GM10266 (cell line): ENCODE measurements at regions not wholly inside any gene's neighbourhood (a gene's known extent, or its start where the extent isn't known, plus 50 kb on each side); places are given as distances from the start of the nearest gene placed in this dataset.
A peak's percentile ranks its signal among the peaks of the same experiment; 100 is the strongest.

Experiments used
- DNase-seq: peaks from one replicate; pipeline ENCODE4 v3.0.0; 2012; ENCODE audit errors: extremely low spot score
- CTCF ChIP-seq: IDR thresholded peaks from 2 replicates; pipeline ENCODE4 v1.5.1; 2012; ENCODE audit warnings: mild to moderate bottlenecking, low read depth; ENCODE audit not compliant: control insufficient read depth, insufficient read depth; ENCODE audit errors: missing control alignments

DNA sequence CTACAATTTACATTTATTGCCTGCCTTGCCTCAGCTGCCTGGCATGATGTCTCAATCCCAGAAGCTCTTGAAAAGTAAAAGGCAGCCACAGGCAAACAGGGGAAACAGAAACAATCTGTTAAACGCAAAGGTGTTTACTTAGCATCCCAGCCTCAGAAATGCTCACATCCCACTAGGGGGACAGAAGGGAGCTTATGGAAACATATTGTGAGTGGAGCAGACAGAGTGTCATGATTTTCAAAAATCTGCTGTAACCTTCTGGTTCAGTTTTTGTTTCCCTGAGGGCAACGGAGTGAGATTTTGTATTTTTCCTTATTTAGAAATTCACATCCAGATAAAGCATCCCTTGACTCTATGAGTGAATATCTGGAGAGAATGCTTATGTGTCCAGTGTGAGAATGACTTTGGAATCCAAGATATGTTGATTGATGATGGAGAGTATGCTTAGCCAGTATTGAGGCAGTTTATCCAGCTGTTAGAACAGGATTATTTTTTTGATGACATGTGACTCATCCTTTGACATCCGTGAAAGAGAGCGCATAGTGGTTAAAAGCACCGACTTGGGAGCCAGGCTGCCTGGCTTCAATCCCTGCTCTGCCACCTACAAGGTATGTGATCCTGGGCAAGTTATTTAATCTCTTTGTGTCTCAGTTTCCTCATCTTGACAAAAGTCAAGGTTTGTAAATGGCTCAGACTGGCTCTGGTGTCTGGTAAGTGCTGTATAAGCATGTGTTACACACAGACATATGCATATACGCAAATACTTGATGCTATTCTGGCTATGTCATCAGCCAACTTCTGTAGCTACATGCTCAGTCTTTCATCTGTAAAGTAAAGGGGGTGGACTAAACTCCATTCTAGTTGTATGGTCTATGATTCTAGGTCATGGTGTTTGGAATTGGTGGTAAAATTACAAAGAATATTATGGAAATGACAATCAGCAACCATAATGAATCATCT is 381.2 kb downstream of the RAPGEF2 start:
- DNase-seq: no peak
- no peak for TF ChIP-seq CTCF

DNA sequence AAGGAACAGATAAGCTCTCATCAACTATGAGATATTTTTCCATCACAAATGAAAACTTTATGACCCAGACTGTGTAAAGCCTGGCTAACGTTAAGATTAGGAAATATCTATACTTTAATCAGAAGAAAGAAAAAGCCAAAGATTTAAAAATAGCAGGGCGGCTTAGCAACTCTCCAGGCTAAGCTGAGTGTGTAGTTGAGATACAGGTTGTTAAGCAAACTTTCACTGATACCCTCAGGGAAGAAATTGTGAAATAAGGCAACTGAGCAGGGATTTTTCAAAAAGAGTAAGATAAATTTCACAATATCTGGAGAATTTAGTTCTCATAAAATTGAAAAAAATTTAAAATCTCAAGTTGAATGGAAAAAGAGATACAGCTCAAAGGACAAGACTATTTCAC is 382.0 kb downstream of the RAPGEF2 start:
- DNase-seq: no peak
- no peak for TF ChIP-seq CTCF

DNA sequence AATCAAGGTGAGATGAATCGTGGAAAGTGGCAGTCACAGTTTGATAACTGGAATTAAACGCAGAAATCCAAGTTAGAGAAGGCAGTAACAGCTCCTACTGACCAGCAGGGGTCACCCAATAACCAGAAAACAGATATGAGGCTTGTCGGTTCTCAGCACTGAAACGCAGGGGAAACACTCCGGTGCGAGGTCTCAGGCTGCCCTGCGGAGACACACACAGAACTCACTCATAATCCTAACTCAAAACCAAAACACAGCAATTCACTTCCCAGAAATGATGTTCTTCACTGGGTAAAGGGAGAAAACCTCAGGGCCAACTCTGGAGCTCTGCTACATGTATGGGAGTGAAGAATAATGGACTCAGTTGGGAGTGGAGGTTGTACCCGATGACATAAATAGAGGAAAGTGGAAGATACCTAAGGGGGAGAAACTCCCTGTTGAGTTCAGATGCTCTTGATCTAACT is 384.4 kb downstream of the RAPGEF2 start:
- peak; percentile 48 for DNase-seq
- TF ChIP-seq CTCF: peak; percentile 76

DNA sequence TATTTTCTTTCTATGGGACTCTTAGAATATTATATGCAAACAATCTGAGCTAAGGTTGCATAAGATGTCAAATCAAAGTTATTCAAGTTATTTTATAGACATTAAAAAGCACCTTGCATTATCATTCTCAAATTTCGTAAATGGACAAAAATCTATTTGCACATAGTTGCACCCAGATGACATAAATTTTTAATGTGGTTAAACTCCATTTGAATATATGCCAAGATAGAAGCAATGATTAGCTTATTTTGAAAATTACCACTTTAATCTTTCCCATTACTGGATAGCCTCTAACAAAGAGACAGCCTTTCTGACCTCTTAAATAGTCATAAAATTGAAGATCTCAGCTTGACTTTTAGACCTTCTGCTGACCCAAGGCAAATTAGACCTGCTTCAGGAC is 386.8 kb downstream of the RAPGEF2 start:
- no peak for DNase-seq
- no peak for TF ChIP-seq CTCF

- no peak for DNase-seq
- TF ChIP-seq CTCF: no peak
These were observed 392.8 kb downstream of the RAPGEF2 start for GRCh38 chr4:159495515-159496236.

DNA sequence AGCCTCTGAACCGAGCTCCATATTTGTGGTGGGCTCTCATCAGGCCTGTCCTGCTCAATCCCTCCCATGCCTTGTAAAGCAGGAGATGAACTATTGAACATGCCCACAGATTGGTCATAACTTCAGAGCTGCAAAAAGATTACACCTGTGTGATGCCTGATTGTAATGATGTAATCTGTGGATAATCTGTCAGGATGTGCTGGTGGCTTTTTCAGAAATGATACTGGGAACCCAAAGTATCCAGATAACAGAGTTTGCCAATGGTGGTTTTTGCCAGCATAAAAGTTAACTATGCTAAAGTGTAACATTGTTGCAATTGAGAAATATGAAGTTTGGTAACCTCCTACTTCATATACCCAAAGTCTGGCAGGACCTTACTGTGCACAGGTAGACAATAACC is 393.4 kb downstream of the RAPGEF2 start:
- TF ChIP-seq CTCF: no peak

More for the DNA sequence above, 393.4 kb downstream of the RAPGEF2 start:
- no peak for DNase-seq
